ENCODE measurements at regions not wholly inside any gene's neighbourhood (a gene's known extent, or its start where the extent isn't known, plus 50 kb on each side); places are given as distances from the start of the nearest gene placed in this dataset.

- Mint-ChIP-seq H3K27me3 (ENCODE audit: low read depth, unreplicated experiment) (peaks cover 30% of the 10 kb centered on the region), H3K27ac (ENCODE audit: unreplicated experiment) (no peak overlapping the region), H3K9me3 (ENCODE audit: unreplicated experiment) (peaks cover 3% of the 10 kb centered on the region), H3K4me3 (ENCODE audit: unreplicated experiment) (no peak overlapping the region), H3K4me1 (ENCODE audit: low read depth, unreplicated experiment) (no peaks in the 10 kb centered on the region), H3K36me3 (ENCODE audit: low read depth, unreplicated experiment) (peaks cover 3% of the 10 kb centered on the region)
- Histone ChIP-seq H3K4me2 (ENCODE audit: low read length) (no peak overlapping the region), H3K4me3 (ENCODE audit: insufficient read depth, low read depth, low read length) (no peak overlapping the region), H3K79me2 (ENCODE audit: insufficient read depth, low read length) (no peaks in the 10 kb centered on the region), H3K4me1 (ENCODE audit: insufficient read depth, low read length) (no peaks in the 10 kb centered on the region), H3K9me3 (ENCODE audit: insufficient read depth, low read depth, low read length) (no peaks in the 10 kb centered on the region), H3K36me3 (ENCODE audit: insufficient read depth, low read length) (no peaks in the 10 kb centered on the region), H3K9ac (ENCODE audit: low read length) (no peak overlapping the region), H4K20me1 (ENCODE audit: insufficient read depth, low read length) (no peaks in the 10 kb centered on the region), H3K27me3 (ENCODE audit: insufficient read depth, low read length) (peaks cover 2% of the 10 kb centered on the region), H2AFZ (ENCODE audit: low read depth, low read length) (no peak overlapping the region), H3K27ac (ENCODE audit: low read depth, low read length) (no peak overlapping the region)
- FAIRE-seq = no peak
- TF ChIP-seq CTCF (IDR thresholded peaks at IDR 0.05; ENCODE audit: insufficient read depth, low read depth, low read length) (no peak), EZH2 (IDR thresholded peaks at IDR 0.05; ENCODE audit: insufficient read depth, low read length) (no peak)
- DNase-seq (ENCODE audit: low read depth) = no peak
Measured at GRCh38 chr12:111108726-111109125, 188.3 kb upstream of the MYL2 start.

GRCh38 chr12:111107392-111108178 lies 187.2 kb upstream of the MYL2 start:
- H3K36me3 ChIP-seq (ENCODE audit: insufficient read depth, low read length) = no peaks in the 10 kb centered on the region
- no peak for TF ChIP-seq EZH2 (IDR thresholded peaks at IDR 0.05; ENCODE audit: insufficient read depth, low read length)
- no peak for TF ChIP-seq CTCF (IDR thresholded peaks at IDR 0.05; ENCODE audit: insufficient read depth, low read depth, low read length)
- no peaks in the 10 kb centered on the region for H3K79me2 ChIP-seq (ENCODE audit: insufficient read depth, low read length)
- no peaks in the 10 kb centered on the region for H3K4me1 ChIP-seq (ENCODE audit: insufficient read depth, low read length)
- Mint-ChIP-seq H3K27me3 (ENCODE audit: low read depth, unreplicated experiment) (peaks cover 33% of the 10 kb centered on the region), H3K9me3 (ENCODE audit: unreplicated experiment) (peaks cover 3% of the 10 kb centered on the region), H3K4me3 (ENCODE audit: unreplicated experiment) (peak overlapping the region; percentile 12), H3K4me1 (ENCODE audit: low read depth, unreplicated experiment) (no peaks in the 10 kb centered on the region), H3K27ac (ENCODE audit: unreplicated experiment) (no peak overlapping the region), H3K36me3 (ENCODE audit: low read depth, unreplicated experiment) (peaks cover 3% of the 10 kb centered on the region)
- H3K27me3 ChIP-seq (ENCODE audit: insufficient read depth, low read length) = peaks cover 4% of the 10 kb centered on the region
- FAIRE-seq = no peak
- no peak overlapping the region for H3K4me2 ChIP-seq (ENCODE audit: low read length)
- H3K9ac ChIP-seq (ENCODE audit: low read length) = no peak overlapping the region
- H3K4me3 ChIP-seq (ENCODE audit: insufficient read depth, low read depth, low read length) = no peak overlapping the region
- H2AFZ ChIP-seq (ENCODE audit: low read depth, low read length) = no peak overlapping the region
- no peaks in the 10 kb centered on the region for H4K20me1 ChIP-seq (ENCODE audit: insufficient read depth, low read length)
- H3K27ac ChIP-seq (ENCODE audit: low read depth, low read length) = no peak overlapping the region
- H3K9me3 ChIP-seq (ENCODE audit: insufficient read depth, low read depth, low read length) = no peaks in the 10 kb centered on the region
- DNase-seq (ENCODE audit: low read depth) = no peak

- no peak overlapping the region for H3K4me3 ChIP-seq (ENCODE audit: insufficient read depth, low read depth, low read length)
- Mint-ChIP-seq H3K27me3 (ENCODE audit: low read depth, unreplicated experiment) (peaks cover 35% of the 10 kb centered on the region), H3K27ac (ENCODE audit: unreplicated experiment) (no peak overlapping the region), H3K36me3 (ENCODE audit: low read depth, unreplicated experiment) (peaks cover 3% of the 10 kb centered on the region), H3K9me3 (ENCODE audit: unreplicated experiment) (peaks cover 3% of the 10 kb centered on the region), H3K4me1 (ENCODE audit: low read depth, unreplicated experiment) (no peaks in the 10 kb centered on the region), H3K4me3 (ENCODE audit: unreplicated experiment) (no peak overlapping the region)
- H4K20me1 ChIP-seq (ENCODE audit: insufficient read depth, low read length) = no peaks in the 10 kb centered on the region
- no peaks in the 10 kb centered on the region for H3K79me2 ChIP-seq (ENCODE audit: insufficient read depth, low read length)
- TF ChIP-seq CTCF (IDR thresholded peaks at IDR 0.05; ENCODE audit: insufficient read depth, low read depth, low read length) (no peak), EZH2 (IDR thresholded peaks at IDR 0.05; ENCODE audit: insufficient read depth, low read length) (no peak)
- H2AFZ ChIP-seq (ENCODE audit: low read depth, low read length) = no peak overlapping the region
- H3K9me3 ChIP-seq (ENCODE audit: insufficient read depth, low read depth, low read length) = no peaks in the 10 kb centered on the region
- H3K4me1 ChIP-seq (ENCODE audit: insufficient read depth, low read length) = no peaks in the 10 kb centered on the region
- no peak overlapping the region for H3K9ac ChIP-seq (ENCODE audit: low read length)
- no peak for FAIRE-seq
- peaks cover 14% of the 10 kb centered on the region for H3K27me3 ChIP-seq (ENCODE audit: insufficient read depth, low read length)
- no peaks in the 10 kb centered on the region for H3K36me3 ChIP-seq (ENCODE audit: insufficient read depth, low read length)
- DNase-seq (ENCODE audit: low read depth) = no peak
- no peak overlapping the region for H3K4me2 ChIP-seq (ENCODE audit: low read length)
- no peak overlapping the region for H3K27ac ChIP-seq (ENCODE audit: low read depth, low read length)
Measured at GRCh38 chr12:111105294-111105693, 184.9 kb upstream of the MYL2 start.
